Inferior parietal cortex (tissue), 1 donor: ENCODE measurements at regions not wholly inside any gene's neighbourhood (a gene's known extent, or its start where the extent isn't known, plus 50 kb on each side); places are given as distances from the start of the nearest gene placed in this dataset.
"Not testable (repeated sequence)": the region's sequence is repeated elsewhere in the genome, so short reads cannot be mapped to it uniquely, and the experiment has no call there.

Experiments used
- DNase-seq: peaks from one replicate; pipeline ENCODE4 v3.0.0-alpha.2; 2016; ENCODE audit errors: extremely low spot score

DNA sequence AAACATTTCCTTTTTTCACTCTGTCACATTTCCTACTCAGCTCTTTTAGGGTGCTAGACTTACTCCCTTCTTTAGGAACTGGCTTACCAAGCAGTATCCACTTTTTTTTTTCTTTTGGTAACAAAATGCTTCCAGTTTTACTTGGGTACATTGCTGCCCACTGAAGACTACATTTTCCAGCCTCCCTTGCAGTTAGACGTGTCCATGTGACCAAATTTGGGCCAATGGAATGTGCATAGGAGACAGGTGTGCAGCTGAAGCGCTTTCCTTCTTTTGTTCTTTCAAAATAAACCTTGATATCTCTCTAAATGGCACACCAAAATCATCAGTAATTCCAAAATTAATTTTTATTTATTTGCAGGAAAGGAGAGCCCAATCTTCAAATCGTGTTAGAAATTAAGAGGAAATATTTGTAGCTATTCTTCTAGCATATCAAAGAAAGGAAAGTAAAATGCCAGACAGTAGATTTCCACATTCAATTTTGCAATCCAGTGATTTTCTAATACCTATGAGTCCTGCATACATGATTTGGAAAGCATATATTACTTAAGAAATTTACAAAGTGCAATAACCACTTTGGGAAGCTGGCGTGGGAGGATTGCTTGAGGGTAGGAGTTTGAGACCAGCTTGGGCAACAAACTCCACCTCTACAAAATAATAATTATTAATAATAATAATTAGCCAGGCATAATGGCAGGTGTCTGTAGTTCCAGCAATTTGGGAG, 422.0 kb upstream of the FRG2C start:
- DNase-seq: no peak

DNA sequence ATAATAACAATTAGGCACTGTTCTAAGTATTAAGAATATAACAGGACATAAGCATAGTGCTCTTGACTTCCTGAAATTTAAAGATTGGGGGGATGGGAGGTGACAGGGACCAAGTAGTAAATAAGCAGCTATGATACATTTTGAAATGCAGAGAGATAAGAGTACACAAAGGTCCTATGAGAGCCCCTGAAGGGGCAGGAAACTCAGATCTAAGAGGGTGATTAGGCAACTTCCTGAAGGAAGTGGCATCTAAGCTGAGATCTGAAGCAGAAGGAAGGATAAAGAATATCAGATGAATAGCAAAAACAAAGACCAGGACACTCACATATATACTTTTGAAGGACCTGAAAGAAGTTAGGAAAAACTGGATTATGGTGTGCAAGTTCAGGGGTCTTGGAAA, 415.2 kb upstream of the FRG2C start:
- DNase-seq: no peak

DNA sequence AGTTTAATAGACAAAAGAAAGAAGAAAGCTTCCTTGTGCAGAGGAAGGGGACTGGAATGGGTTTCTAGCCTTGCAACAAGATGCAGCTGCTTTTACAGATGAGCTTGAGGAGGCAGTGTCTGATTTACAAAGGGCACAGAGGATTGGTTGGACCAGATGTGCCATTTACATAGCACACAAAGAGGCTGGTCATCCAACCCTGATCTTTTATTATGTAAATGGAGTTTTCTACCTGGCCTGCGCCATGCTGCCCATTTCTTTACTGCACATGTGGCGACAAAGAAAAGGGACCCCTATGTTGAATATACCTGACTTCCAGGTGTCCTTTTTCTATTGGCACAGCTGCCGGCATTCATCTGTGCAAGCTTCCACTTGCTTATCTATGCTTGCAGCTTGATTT, 409.4 kb upstream of the FRG2C start:
- no peak for DNase-seq

DNA sequence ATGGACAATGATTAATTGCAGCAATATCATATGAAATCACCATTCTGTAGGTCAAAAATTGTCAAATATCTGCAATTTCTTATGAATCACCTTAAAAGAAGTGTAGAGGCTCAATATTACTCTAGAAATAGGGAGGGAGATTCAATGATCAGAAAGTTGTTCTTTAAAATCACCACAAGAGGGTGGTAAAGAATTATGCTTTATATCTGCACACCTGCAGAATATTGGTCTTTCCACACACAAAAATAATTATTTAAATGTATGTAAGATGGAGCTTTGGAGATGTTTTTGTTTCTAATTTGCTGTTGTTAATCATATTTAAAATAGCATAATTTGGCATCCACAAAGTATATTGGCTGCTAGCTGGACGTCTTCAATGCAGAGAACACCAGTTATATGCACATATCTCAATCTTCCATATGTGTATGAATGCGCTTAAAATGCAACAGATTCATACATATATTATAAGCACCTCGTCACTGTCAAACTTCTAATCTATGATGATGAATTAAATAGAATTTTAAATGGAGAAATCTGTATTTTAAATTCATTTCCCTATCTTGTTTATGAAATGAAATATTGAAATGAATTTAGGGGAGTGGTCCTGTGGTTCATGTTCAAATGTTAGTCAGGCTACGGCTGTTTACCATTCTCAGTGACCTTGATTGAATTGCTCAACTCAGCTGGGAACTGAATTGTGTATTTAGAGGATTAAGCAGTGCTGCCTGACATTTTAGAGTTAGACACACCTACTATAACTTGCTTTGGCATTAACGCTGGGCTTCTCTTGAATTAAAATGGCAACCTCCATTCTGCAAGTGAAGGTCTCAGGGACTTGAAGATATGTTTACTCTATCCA, 405.1 kb upstream of the FRG2C start:
- peak; percentile 37 for DNase-seq

DNA sequence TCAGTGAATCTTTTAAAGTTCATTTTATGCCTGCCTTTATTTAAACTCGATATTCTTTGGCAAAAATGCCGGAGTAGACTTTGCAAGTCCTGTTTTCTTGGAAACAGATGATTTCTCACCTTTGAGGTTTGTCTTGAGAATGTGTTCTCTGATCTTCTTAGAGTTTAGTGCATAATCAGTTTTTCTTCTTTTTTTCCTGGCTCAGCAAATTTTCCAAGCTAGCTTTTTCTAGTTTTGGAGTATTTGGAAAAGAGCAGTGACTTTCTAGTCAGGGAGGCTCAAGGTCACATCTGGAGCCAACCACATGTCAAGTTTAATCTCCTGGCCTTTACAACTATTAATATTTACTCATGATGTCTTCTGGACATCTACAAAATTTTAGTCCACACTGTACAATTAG, 403.2 kb upstream of the FRG2C start:
- not testable (repeated sequence) for DNase-seq

- no peak for DNase-seq
These were observed 401.5 kb upstream of the FRG2C start for GRCh38 chr3:75262661-75263060.

- DNase-seq: no peak
These were observed 398.2 kb upstream of the FRG2C start for GRCh38 chr3:75265897-75266296.

- DNase-seq: not testable (repeated sequence)
These were observed 395.6 kb upstream of the FRG2C start for GRCh38 chr3:75268576-75268975.

GRCh38 chr3:75272237-75272636, 391.9 kb upstream of the FRG2C start:
- DNase-seq: not testable (repeated sequence)

DNA sequence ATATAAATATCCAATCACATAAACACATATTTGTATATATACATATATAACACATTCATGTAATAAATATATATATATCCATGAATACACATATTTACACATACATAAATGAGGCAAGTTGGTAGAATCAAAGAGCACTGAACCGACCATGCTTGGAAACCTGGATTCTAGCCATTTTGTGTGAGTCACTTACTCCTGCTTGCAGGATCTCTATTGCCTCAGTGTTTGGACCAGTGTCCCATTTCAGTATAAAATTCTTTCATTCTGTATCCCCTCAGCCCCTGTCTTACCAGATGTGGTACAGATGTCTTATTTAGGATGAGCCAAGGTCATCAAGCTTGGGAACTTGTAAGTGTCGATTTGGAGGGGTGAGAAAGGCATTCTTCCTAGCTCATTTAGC, 391.4 kb upstream of the FRG2C start:
- no peak for DNase-seq

GRCh38 chr3:75285531-75286148, 378.5 kb upstream of the FRG2C start:
- not testable (repeated sequence) for DNase-seq

DNA sequence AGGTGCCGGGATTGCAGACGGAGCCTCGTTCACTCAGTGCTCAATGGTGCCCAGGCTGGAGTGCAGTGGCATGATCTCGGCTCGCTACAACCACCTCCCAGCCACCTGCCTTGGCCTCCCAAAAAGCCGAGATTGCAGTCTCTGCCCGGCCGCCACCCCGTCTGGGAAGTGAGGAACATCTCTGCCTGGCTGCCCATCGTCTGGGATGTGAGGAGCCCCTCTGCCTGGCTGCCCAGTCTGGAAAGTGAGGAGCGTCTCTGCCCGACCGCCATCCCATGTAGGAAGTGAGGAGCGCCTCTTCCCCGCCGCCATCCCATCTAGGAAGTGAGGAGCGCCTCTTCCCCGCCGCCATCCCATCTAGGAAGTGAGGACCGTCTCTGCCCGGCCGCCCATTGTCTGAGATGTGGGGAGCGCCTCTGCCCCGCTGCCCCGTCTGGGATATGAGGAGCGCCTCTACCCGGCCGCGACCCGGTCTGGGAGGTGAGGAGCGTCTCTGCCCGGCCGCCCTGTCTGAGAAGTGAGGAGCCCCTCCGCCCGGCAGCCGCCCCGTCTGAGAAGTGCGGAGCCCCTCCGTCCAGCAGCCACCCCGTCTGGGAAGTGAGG, 375.1 kb upstream of the FRG2C start:
- DNase-seq: not testable (repeated sequence)

GRCh38 chr3:75294124-75294523, 370.0 kb upstream of the FRG2C start:
- peak; percentile 20 for DNase-seq

- no peak for DNase-seq
These were observed 369.1 kb upstream of the FRG2C start for GRCh38 chr3:75295013-75295412.

GRCh38 chr3:75296858-75297257, 367.3 kb upstream of the FRG2C start:
- no peak for DNase-seq

DNA sequence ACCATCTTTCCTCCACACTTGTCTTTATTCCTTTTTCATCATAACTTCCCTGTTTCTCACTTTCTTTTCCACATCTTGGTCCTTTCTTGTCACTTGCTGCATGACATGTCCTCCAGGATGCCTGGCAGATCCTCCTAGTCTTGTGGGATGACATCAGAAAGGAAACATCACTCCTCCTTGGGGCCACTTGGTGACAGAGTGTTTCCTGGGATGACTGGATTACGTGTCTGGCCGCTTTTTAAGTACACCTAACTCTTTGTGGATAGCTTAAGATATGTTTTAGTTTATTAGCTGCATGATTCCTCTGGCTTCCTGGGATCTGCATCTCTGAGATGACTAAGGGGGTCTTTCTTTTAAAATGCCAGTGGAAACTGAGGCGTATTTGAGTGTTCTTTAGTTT, 363.5 kb upstream of the FRG2C start:
- no peak for DNase-seq

- DNase-seq: not testable (repeated sequence)
These were observed 363.1 kb upstream of the FRG2C start for GRCh38 chr3:75301050-75301449.

DNA sequence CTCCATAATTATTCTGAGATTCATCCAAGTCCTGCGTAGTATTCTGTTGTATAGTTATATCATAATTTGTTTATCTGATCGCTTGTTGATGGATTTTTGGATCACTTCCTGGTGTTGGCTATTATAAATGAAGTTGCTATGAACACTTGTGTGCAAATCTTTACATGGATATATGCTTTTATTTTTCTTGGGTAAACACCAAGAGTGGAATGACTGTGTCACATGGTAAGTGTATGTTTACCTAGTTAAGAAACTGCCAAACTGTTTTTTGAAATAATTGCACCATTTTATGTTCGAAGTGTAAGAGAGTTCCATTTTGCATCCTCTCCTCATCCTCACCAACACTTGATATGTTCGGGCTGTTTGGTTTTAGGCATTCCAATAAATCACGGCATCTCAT, 360.4 kb upstream of the FRG2C start:
- DNase-seq: no peak

- DNase-seq: no peak
These were observed 358.2 kb upstream of the FRG2C start for GRCh38 chr3:75305901-75306300.

DNA sequence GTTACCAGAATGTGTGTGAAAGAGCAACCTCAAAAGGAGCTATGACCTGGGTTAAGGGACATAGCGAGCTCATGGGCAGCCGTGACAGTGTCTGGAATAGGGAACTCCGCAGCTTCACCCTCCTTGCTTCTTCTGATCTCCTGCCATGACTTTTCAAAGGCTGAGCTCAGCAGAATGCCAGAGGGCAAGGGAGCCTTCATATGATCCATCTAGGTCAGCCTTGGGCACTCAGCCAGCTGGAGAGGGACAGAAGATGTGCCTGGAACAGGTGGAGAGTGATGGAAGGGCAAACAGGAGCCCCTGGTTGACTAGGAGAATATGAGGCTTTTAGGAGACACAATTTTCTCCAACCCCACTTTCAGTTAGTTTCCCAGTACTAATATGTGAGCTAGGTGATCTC, 352.8 kb upstream of the FRG2C start:
- DNase-seq: not testable (repeated sequence)

- not testable (repeated sequence) for DNase-seq
These were observed 351.7 kb upstream of the FRG2C start for GRCh38 chr3:75312469-75312868.

GRCh38 chr3:75319776-75320175, 344.4 kb upstream of the FRG2C start:
- not testable (repeated sequence) for DNase-seq
